Transverse colon (tissue), 4 donors: ENCODE measurements at regions not wholly inside any gene's neighbourhood (a gene's known extent, or its start where the extent isn't known, plus 50 kb on each side); places are given as distances from the start of the nearest gene placed in this dataset.

Experiments
- DNase-seq: peaks from one replicate; pipeline ENCODE4 v3.0.0-alpha.2; 2019
- H3K27ac ChIP-seq, 4 donors: fragments of 200-600 bp; sonication (generic); 2 replicates each; pipeline ENCODE4 v1.5.1; 2016 to 2018; ENCODE audit warnings: inconsistent platforms in 4 of 4
- H3K27me3 ChIP-seq: fragments of 200-600 bp; sonication (generic); 2 replicates; pipeline ENCODE4 v1.5.1; 2017; ENCODE audit warnings: inconsistent platforms
- H3K36me3 ChIP-seq, 4 donors: fragments of 200-600 bp; sonication (generic); 2 replicates each; pipeline ENCODE4 v1.5.1; 2017 to 2019; ENCODE audit warnings: inconsistent platforms in 4 of 4
- H3K4me1 ChIP-seq, 4 donors: fragments of 200-600 bp; sonication (generic); 2 replicates each; pipeline ENCODE4 v1.5.1; 2017 to 2020; ENCODE audit warnings: inconsistent platforms in 4 of 4
- H3K4me3 ChIP-seq, 4 donors: fragments of 200-600 bp; sonication (generic); 1 replicate in 1 of 4; 2 replicates in 3 of 4; pipeline versions ENCODE4 v1.5.1 to v1.6.1; 2017 to 2019; ENCODE audit warnings: inconsistent platforms in 4 of 4
- H3K9me3 ChIP-seq, 2 donors: fragments of 200-600 bp; sonication (generic); 2 replicates each; pipeline ENCODE4 v1.5.1; 2017 to 2019; ENCODE audit warnings: inconsistent platforms in 2 of 2
- CTCF ChIP-seq, 5 experiments: fragments of 200-600 bp in 3 of 5; fragments of 450-650 bp in 2 of 5; sonication (generic) in 3 of 5; IDR thresholded peaks; 1 replicate in 2 of 5; 2 replicates in 3 of 5; pipeline ENCODE4 v1.5.1; 2016 to 2017; ENCODE audit warnings: antibody characterized with exemption in 5 of 5, inconsistent platforms in 3 of 5, mild to moderate bottlenecking in 2 of 5, moderate library complexity in 1 of 5
- EP300 ChIP-seq: sonication (generic); formaldehyde crosslinking; IDR thresholded peaks from one replicate; pipeline ENCODE4 v1.6.1; 2017; ENCODE audit warnings: antibody characterized with exemption, low read depth
- POLR2A ChIP-seq: fragments of 450-650 bp; IDR thresholded peaks from one replicate; pipeline ENCODE4 v1.6.1; 2016; ENCODE audit warnings: antibody characterized with exemption, mild to moderate bottlenecking, moderate library complexity
- POLR2AphosphoS5 ChIP-seq, 3 donors: sonication (generic); formaldehyde crosslinking; IDR thresholded peaks; one replicate each; pipeline ENCODE4 v1.6.1; 2016; ENCODE audit warnings: antibody characterized with exemption in 3 of 3
- WGBS, 2 donors: methylation state at CpG; one replicate each; pipeline ENCODE4 v1.1.5; 2018; ENCODE audit warnings: low coverage in 1 of 2; 5-methylcytosine and 5-hydroxymethylcytosine counted together
- in situ Hi-C, 4 donors: fragments of 200-750 bp; cut with MboI; loops; one replicate each; pipeline versions ENCODE4 v1.15.0 to v1.15.1; 2017; ENCODE audit warnings: low sequenced_read_pairs in 3 of 4, low pct_ligation_motif_present in 1 of 4, low pct_unique_long_range_greater_than_20kb in 1 of 4
- intact Hi-C: fragments of 100-400 bp; cut with DNase I; formaldehyde crosslinking; loops from one replicate; pipeline ENCODE4 v1.15.1; 2023; ENCODE audit warnings: low total_unique reads

- no peak overlapping the region for H3K4me3 ChIP-seq
- in situ Hi-C loops: no loop called here
- no peak overlapping the region for H3K27ac ChIP-seq
- intact Hi-C loops: no loop called here
- DNase-seq: no peak
- H3K36me3 ChIP-seq: no peaks in the 10 kb centered on the region
- H3K4me1 ChIP-seq: peaks cover 0 to 12% (median 3%) of the 10 kb centered on the region in 4 donors
- no peak for TF ChIP-seq CTCF (IDR thresholded peaks at IDR 0.05)
- TF ChIP-seq EP300: no peak
- no peak for TF ChIP-seq POLR2AphosphoS5 (IDR thresholded peaks at IDR 0.05)
- no peak for TF ChIP-seq POLR2A
- H3K27me3 ChIP-seq: no peaks in the 10 kb centered on the region
- WGBS, 2 donors: 0 to 20% methylated on average over 1 of the region's 1 CpG
- H3K9me3 ChIP-seq: no peaks in the 10 kb centered on the region
Measured at GRCh38 chr3:99543796-99544195, 94.6 kb upstream of the COL8A1 start.

- no peaks in the 10 kb centered on the region for H3K27me3 ChIP-seq
- in situ Hi-C loops: no loop called here
- no peak overlapping the region for H3K4me3 ChIP-seq
- 58 to 85% methylated on average over 2 to 4 of the region's 4 CpGs for WGBS, 2 donors
- H3K4me1 ChIP-seq: peaks cover 0 to 12% (median 3%) of the 10 kb centered on the region in 4 donors
- intact Hi-C loops: no loop called here
- no peak overlapping the region for H3K27ac ChIP-seq
- TF ChIP-seq POLR2A (no peak), CTCF (IDR thresholded peaks at IDR 0.05) (no peak), EP300 (no peak), POLR2AphosphoS5 (IDR thresholded peaks at IDR 0.05) (no peak)
- no peaks in the 10 kb centered on the region for H3K9me3 ChIP-seq
- DNase-seq: no peak
- no peaks in the 10 kb centered on the region for H3K36me3 ChIP-seq
Measured at GRCh38 chr3:99542767-99543518, 95.5 kb upstream of the COL8A1 start.

- intact Hi-C loops (no loop called here), in situ Hi-C loops (no loop called here)
- DNase-seq: no peak
- Histone ChIP-seq H3K9me3 (no peaks in the 10 kb centered on the region), H3K36me3 (no peaks in the 10 kb centered on the region), H3K4me1 (peaks cover 0 to 6% (median 3%) of the 10 kb centered on the region in 4 donors), H3K4me3 (no peak overlapping the region), H3K27me3 (no peaks in the 10 kb centered on the region), H3K27ac (no peak overlapping the region)
- 66 to 100% methylated on average over 1 of the region's 1 CpG for WGBS, 2 donors
- TF ChIP-seq CTCF (IDR thresholded peaks at IDR 0.05) (no peak), EP300 (no peak), POLR2A (no peak), POLR2AphosphoS5 (IDR thresholded peaks at IDR 0.05) (no peak)
Measured at GRCh38 chr3:99541181-99541580, 97.2 kb upstream of the COL8A1 start.

GRCh38 chr3:99537416-99537815 is 101.0 kb upstream of the COL8A1 start:
- H3K27ac ChIP-seq: no peak overlapping the region
- H3K27me3 ChIP-seq: no peaks in the 10 kb centered on the region
- intact Hi-C loops (no loop called here), in situ Hi-C loops (no loop called here)
- H3K36me3 ChIP-seq: no peaks in the 10 kb centered on the region
- DNase-seq: no peak
- H3K4me1 ChIP-seq: no peaks in the 10 kb centered on the region
- TF ChIP-seq CTCF (IDR thresholded peaks at IDR 0.05) (no peak), EP300 (no peak), POLR2A (no peak), POLR2AphosphoS5 (IDR thresholded peaks at IDR 0.05) (no peak)
- 83 to 84% methylated on average over 3 to 4 of the region's 4 CpGs for WGBS, 2 donors
- no peaks in the 10 kb centered on the region for H3K9me3 ChIP-seq
- H3K4me3 ChIP-seq: no peak overlapping the region
